Activated B cell treated with CpG ODN at 0.5 μM for 24 hours (primary cell): ENCODE measurements at regions not wholly inside any gene's neighbourhood (a gene's known extent, or its start where the extent isn't known, plus 50 kb on each side); places are given as distances from the start of the nearest gene placed in this dataset.
A peak's percentile ranks its signal among the peaks of the same experiment; 100 is the strongest.
"Not testable (repeated sequence)": the region's sequence is repeated elsewhere in the genome, so short reads cannot be mapped to it uniquely, and the experiment has no call there.

Source experiments
- ATAC-seq: fragments of 200-7000 bp; cut with Tn5 transposase; one replicate; pipeline ENCODE4 v1.10.0; 2021; ENCODE audit warnings: low read depth, mild to moderate bottlenecking, moderate library complexity
- CTCF ChIA-PET: fragments of 350-600 bp; sonication (Branson Sonifier 250); formaldehyde crosslinking; loops from one replicate; lab custom pipeline; 2021; ENCODE audit warnings: antibody characterized with exemption; lab: Charles Lee
- POLR2A ChIA-PET: fragments of 350-600 bp; sonication (Branson Sonifier 250); formaldehyde crosslinking; loops from one replicate; lab custom pipeline; 2021; ENCODE audit warnings: antibody characterized with exemption; lab: Charles Lee
- DNase-seq: peaks from one replicate; pipeline ENCODE4 v3.0.0; 2022
- H3K27ac Mint-ChIP-seq: one replicate; pipeline ENCODE4 v1.8.0; 2020; ENCODE audit warnings: mixed read lengths
- H3K27me3 Mint-ChIP-seq: one replicate; pipeline ENCODE4 v1.8.0; 2021; ENCODE audit warnings: mixed read lengths
- H3K36me3 Mint-ChIP-seq: one replicate; pipeline ENCODE4 v1.8.0; 2021; ENCODE audit warnings: low read depth, mixed read lengths
- H3K4me1 Mint-ChIP-seq: one replicate; pipeline ENCODE4 v1.8.0; 2021; ENCODE audit warnings: mixed read lengths
- H3K4me3 Mint-ChIP-seq: one replicate; pipeline ENCODE4 v1.8.0; 2020; ENCODE audit warnings: mild to moderate bottlenecking, mixed read lengths
- H3K9me3 Mint-ChIP-seq: one replicate; pipeline ENCODE4 v1.8.0; 2020; ENCODE audit warnings: mixed read lengths
- CTCF ChIP-seq: fragments of 200-600 bp; IDR thresholded peaks from one replicate; pipeline ENCODE4 v1.8.0; 2022; ENCODE audit warnings: antibody characterized with exemption, mild to moderate bottlenecking
- intact Hi-C: fragments of 100-400 bp; cut with micrococcal nuclease; formaldehyde crosslinking; loops from one replicate; pipeline ENCODE4 v1.15.1; 2024

GRCh38 chr4:77352192-77352591 is 195.2 kb downstream of the CCNG2 start:
- POLR2A ChIA-PET: no interaction called here
- CTCF ChIA-PET: interaction anchor here (0.9 kb wide), 1 partner anchor 45 kb away, joined by 3 read pairs; no protein-coding TSS in a partner anchor
- Mint-ChIP-seq H3K4me1 (peaks cover 10% of the 10 kb centered on the region), H3K27me3 (no peaks in the 10 kb centered on the region), H3K36me3 (no peaks in the 10 kb centered on the region), H3K9me3 (no peaks in the 10 kb centered on the region), H3K4me3 (no peak overlapping the region), H3K27ac (no peak overlapping the region)
- intact Hi-C loops: no loop called here
- no peak for TF ChIP-seq CTCF
- DNase-seq: no peak
- ATAC-seq: no peak

GRCh38 chr4:77353724-77354315 is 196.8 kb downstream of the CCNG2 start:
- H3K4me1 Mint-ChIP-seq, H3K36me3 Mint-ChIP-seq, intact Hi-C loops, DNase-seq, POLR2A ChIA-PET, H3K27me3 Mint-ChIP-seq, H3K4me3 Mint-ChIP-seq, H3K9me3 Mint-ChIP-seq, H3K27ac Mint-ChIP-seq: not testable (repeated sequence)
- CTCF ChIA-PET: interaction anchor here (1.0 kb wide), 1 partner anchor 80 kb away, joined by 3 read pairs; no protein-coding TSS in a partner anchor
- ATAC-seq: peak; percentile 45

GRCh38 chr4:77354550-77354949 is 197.5 kb downstream of the CCNG2 start:
- CTCF ChIA-PET: no interaction called here

GRCh38 chr4:77355731-77356130 is 198.7 kb downstream of the CCNG2 start:
- H3K27ac Mint-ChIP-seq: no peak overlapping the region
- no peaks in the 10 kb centered on the region for H3K36me3 Mint-ChIP-seq
- ChIA-PET CTCF (no interaction called here), POLR2A (no interaction called here)
- no peak overlapping the region for H3K4me3 Mint-ChIP-seq
- H3K27me3 Mint-ChIP-seq: peaks cover 3% of the 10 kb centered on the region
- intact Hi-C loops: loop anchor here (5.0 kb wide), 2 partner anchors 843 to 923 kb away; no protein-coding TSS in a partner anchor
- DNase-seq (no peak), ATAC-seq (no peak)
- H3K4me1 Mint-ChIP-seq: peaks cover 17% of the 10 kb centered on the region
- H3K9me3 Mint-ChIP-seq: no peaks in the 10 kb centered on the region
- TF ChIP-seq CTCF: no peak

More at GRCh38 chr4:77354550-77354949, 197.5 kb downstream of the CCNG2 start:
- H3K9me3 Mint-ChIP-seq: no peaks in the 10 kb centered on the region
- no peak for TF ChIP-seq CTCF
- no peak overlapping the region for H3K27ac Mint-ChIP-seq
- intact Hi-C loops: no loop called here
- POLR2A ChIA-PET: no interaction called here
- peak; percentile 31 for ATAC-seq
- no peaks in the 10 kb centered on the region for H3K36me3 Mint-ChIP-seq
- no peak for DNase-seq
- no peak overlapping the region for H3K4me3 Mint-ChIP-seq
- peaks cover 10% of the 10 kb centered on the region for H3K4me1 Mint-ChIP-seq
- peaks cover under 1% of the 10 kb centered on the region for H3K27me3 Mint-ChIP-seq

DNA sequence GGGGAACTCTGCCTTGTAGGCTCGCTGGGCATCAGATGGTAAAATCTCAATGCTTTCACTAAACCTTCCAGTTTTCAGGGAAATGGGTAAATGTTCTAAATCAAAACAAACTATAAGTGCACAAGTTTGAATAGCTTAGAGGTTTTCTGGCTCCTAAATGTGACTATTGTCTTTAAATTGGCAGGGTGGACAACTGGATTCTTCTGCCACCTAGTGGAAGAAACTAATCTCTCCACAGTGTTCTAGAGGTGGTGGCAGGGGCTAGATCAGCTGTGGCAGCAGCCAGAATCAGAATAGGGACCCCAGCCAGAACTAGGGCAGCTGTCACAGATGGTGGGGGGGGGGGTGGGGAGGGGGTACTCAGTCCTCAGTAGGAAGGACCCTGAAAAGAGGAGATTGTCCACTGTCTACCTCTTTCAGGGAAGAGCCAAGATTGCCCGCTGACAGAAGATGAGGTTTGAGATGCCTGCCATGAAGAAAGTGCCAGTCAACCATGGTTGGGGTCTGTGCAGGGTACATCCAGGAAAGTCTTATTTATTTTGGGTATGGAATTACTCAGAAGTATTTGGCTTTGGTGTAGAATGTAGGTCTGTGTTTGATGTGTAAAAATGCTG is 201.4 kb downstream of the CCNG2 start:
- DNase-seq: no peak
- TF ChIP-seq CTCF: no peak
- H3K36me3 Mint-ChIP-seq: no peaks in the 10 kb centered on the region
- intact Hi-C loops: loop anchor here (1.0 to 5.0 kb wide), 4 partner anchors 118 to 926 kb away; no protein-coding TSS in a partner anchor
- peaks cover 17% of the 10 kb centered on the region for H3K4me1 Mint-ChIP-seq
- POLR2A ChIA-PET: no interaction called here
- H3K27me3 Mint-ChIP-seq: peaks cover 3% of the 10 kb centered on the region
- no peak for ATAC-seq
- H3K9me3 Mint-ChIP-seq: no peaks in the 10 kb centered on the region
- no peak overlapping the region for H3K27ac Mint-ChIP-seq
- H3K4me3 Mint-ChIP-seq: no peak overlapping the region
- CTCF ChIA-PET: interaction anchor here (0.9 to 2.9 kb wide), 9 partner anchors 8 to 263 kb away, joined by 3 to 15 read pairs (median 3); no protein-coding TSS in a partner anchor
